ENCODE measurements at regions not wholly inside any gene's neighbourhood (a gene's known extent, or its start where the extent isn't known, plus 50 kb on each side); places are given as distances from the start of the nearest gene placed in this dataset.

- CTCF ChIA-PET, result no interaction called here
- Histone ChIP-seq H3K4ac (ENCODE audit: low read depth, low read length) (no peak overlapping the region), H2AFZ (replicated peaks; ENCODE audit: low read length, poor library complexity) (no peak overlapping the region), H3K9ac (ENCODE audit: low read depth, low read length) (no peak overlapping the region), H4K5ac (ENCODE audit: low read depth, low read length) (no peak overlapping the region), H3K27me3 (ENCODE audit: control insufficient read depth, insufficient read depth, low read length) (peaks cover 4% of the 10 kb centered on the region; the same call in 1 of the 2 replicates), H2BK120ac (ENCODE audit: low read depth, low read length) (no peak overlapping the region), H3K14ac (replicated peaks; ENCODE audit: low read depth, low read length) (no peak overlapping the region), H3K9me1 (ENCODE audit: insufficient read depth, low read length) (no peaks in the 10 kb centered on the region), H3K4me2 (ENCODE audit: low read depth, low read length) (no peak overlapping the region), H3K9me3 (ENCODE audit: control insufficient read depth, insufficient read depth, low read length) (no peaks in the 10 kb centered on the region), H3K23ac (ENCODE audit: low read depth, low read length) (no peak overlapping the region), H2AK5ac (ENCODE audit: low read depth, low read length) (no peak overlapping the region), H2BK15ac (ENCODE audit: low read depth, low read length) (no peak overlapping the region), H3K36me3 (ENCODE audit: control insufficient read depth, insufficient read depth, low read length) (no peaks in the 10 kb centered on the region), H2AK9ac (replicated peaks; ENCODE audit: low read depth, low read length, poor library complexity) (no peak overlapping the region), H3K79me1 (ENCODE audit: low read depth in 1 of 2, low read length in 2 of 2) (no peaks in the 10 kb centered on the region), H3K4me3 (ENCODE audit: insufficient read depth, low read depth, low read length) (no peak overlapping the region), H3K56ac (ENCODE audit: extremely low read depth, insufficient read depth, low read length) (no peak overlapping the region), H2BK5ac (ENCODE audit: low read depth, low read length, poor library complexity, severe bottlenecking) (no peak overlapping the region), H3K27ac (ENCODE audit: insufficient read depth, low read length) (no peak overlapping the region), H4K91ac (ENCODE audit: insufficient read depth, low read depth, low read length) (no peak overlapping the region), H4K8ac (ENCODE audit: low read depth in 2 of 2, low read length in 2 of 2) (no peak overlapping the region), H2BK20ac (ENCODE audit: low read depth, low read length) (no peak overlapping the region), H3K4me1 (ENCODE audit: control insufficient read depth, insufficient read depth, low read length) (no peaks in the 10 kb centered on the region; the same call in 1 of the 2 replicates), H3K18ac (ENCODE audit: low read depth, low read length) (no peak overlapping the region), H4K20me1 (ENCODE audit: insufficient read depth, low read length) (no peaks in the 10 kb centered on the region)
- dilution Hi-C loops (cut with HindIII; ENCODE audit: low sequenced_read_pairs, unreplicated experiment) (no loop called here), in situ Hi-C loops (cut with MboI; ENCODE audit: low sequenced_read_pairs) (loop anchor here (10.0 to 25.0 kb wide), 3 partner anchors 111 to 819 kb away; no protein-coding TSS in a partner anchor), intact Hi-C loops (cut with micrococcal nuclease) (loop anchor here (10.0 kb wide), 1 partner anchor 471 kb away; no protein-coding TSS in a partner anchor)
- no TSS peak for BruUV-seq (replicated peaks)
- POLR2A ChIA-PET (ENCODE audit: unreplicated experiment), result no interaction called here
- no peak for TF ChIP-seq MAZ (IDR thresholded peaks at IDR 0.05; ENCODE audit: borderline replicate concordance, low read depth, low read length)
- no peak for TF ChIP-seq MXI1 (IDR thresholded peaks at IDR 0.05; ENCODE audit: borderline replicate concordance, low read depth, low read length)
- no peak for TF ChIP-seq CHD1 (IDR thresholded peaks at IDR 0.05; ENCODE audit: low read depth, low read length)
- TF ChIP-seq, protein P1, sequence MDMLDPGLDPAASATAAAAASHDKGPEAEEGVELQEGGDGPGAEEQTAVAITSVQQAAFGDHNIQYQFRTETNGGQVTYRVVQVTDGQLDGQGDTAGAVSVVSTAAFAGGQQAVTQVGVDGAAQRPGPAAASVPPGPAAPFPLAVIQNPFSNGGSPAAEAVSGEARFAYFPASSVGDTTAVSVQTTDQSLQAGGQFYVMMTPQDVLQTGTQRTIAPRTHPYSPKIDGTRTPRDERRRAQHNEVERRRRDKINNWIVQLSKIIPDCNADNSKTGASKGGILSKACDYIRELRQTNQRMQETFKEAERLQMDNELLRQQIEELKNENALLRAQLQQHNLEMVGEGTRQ (IDR thresholded peaks at IDR 0.05; ENCODE audit: low read depth, low read length), result no peak
- peak; percentile 75 for TF ChIP-seq MAFK (IDR thresholded peaks at IDR 0.05; ENCODE audit: low read depth, low read length)
- WGBS, 2 experiments (ENCODE audit: extremely low coverage in 2 of 2, insufficient read length in 1 of 2), result no CpG with 5 or more reads among the region's 1 CpG
- no peak for DNase-seq
- ATAC-seq (ENCODE audit: low read depth), result no peak
Observed at GRCh38 chr7:28293527-28293835, 112.9 kb upstream of the JAZF1 start.

All from IMR-90 (cell line).